Liver (tissue), 7 donors: ENCODE measurements at regions not wholly inside any gene's neighbourhood (a gene's known extent, or its start where the extent isn't known, plus 50 kb on each side); places are given as distances from the start of the nearest gene placed in this dataset.

Source experiments
- DNase-seq: peaks from one replicate; pipeline ENCODE4 v3.0.0-alpha.2; 2017; ENCODE audit warnings: low spot score
- H3K27ac ChIP-seq, 2 donors: one replicate each; pipeline ENCODE4 v1.7.0; 2013; ENCODE audit warnings: inconsistent platforms in 2 of 2, low read length in 2 of 2, control low read depth in 1 of 2, low read depth in 1 of 2, mild to moderate bottlenecking in 1 of 2
- H3K27me3 ChIP-seq, 4 donors: one replicate each; pipeline versions ENCODE4 v1.6.1 to v1.7.0; 2013; ENCODE audit warnings: low read length in 3 of 4, inconsistent platforms in 1 of 4, mild to moderate bottlenecking in 1 of 4, moderate library complexity in 1 of 4; ENCODE audit not compliant: control insufficient read depth in 4 of 4, insufficient read depth in 4 of 4
- H3K36me3 ChIP-seq, 4 donors: one replicate each; pipeline versions ENCODE4 v1.6.1 to v1.7.0; 2013; ENCODE audit warnings: low read length in 3 of 4, mild to moderate bottlenecking in 3 of 4, low read depth in 1 of 4, moderate library complexity in 1 of 4; ENCODE audit not compliant: control insufficient read depth in 4 of 4, insufficient read depth in 3 of 4
- H3K4me1 ChIP-seq, 4 donors: one replicate each; pipeline versions ENCODE4 v1.6.1 to v1.7.0; 2013; ENCODE audit warnings: low read length in 3 of 4, mild to moderate bottlenecking in 3 of 4, moderate library complexity in 1 of 4; ENCODE audit not compliant: control insufficient read depth in 4 of 4, insufficient read depth in 4 of 4
- H3K4me3 ChIP-seq, 3 donors: one replicate each; pipeline versions ENCODE4 v1.6.1 to v1.7.0; 2013; ENCODE audit warnings: low read length in 3 of 3, control low read depth in 1 of 3, low read depth in 1 of 3, mild to moderate bottlenecking in 1 of 3
- H3K9ac ChIP-seq, 2 donors: one replicate each; pipeline ENCODE4 v1.7.0; 2013; ENCODE audit warnings: low read length in 2 of 2, mild to moderate bottlenecking in 2 of 2, moderate library complexity in 2 of 2, control low read depth in 1 of 2, low read depth in 1 of 2
- H3K9me3 ChIP-seq, 4 donors: one replicate each; pipeline versions ENCODE4 v1.6.1 to v1.7.0; 2013; ENCODE audit warnings: low read length in 3 of 4; ENCODE audit not compliant: control insufficient read depth in 4 of 4
- EGR1 ChIP-seq, 2 donors: IDR thresholded peaks; 2 replicates each; pipeline ENCODE4 v1.6.1; 2016 to 2018; ENCODE audit warnings: antibody characterized with exemption in 2 of 2, low read depth in 2 of 2
- FOXA1 ChIP-seq: IDR thresholded peaks from 2 replicates; pipeline ENCODE4 v1.6.1; 2016; ENCODE audit warnings: antibody characterized with exemption
- FOXA2 ChIP-seq: IDR thresholded peaks from 2 replicates; pipeline ENCODE4 v1.6.1; 2016; ENCODE audit warnings: antibody characterized with exemption
- GABPA ChIP-seq, 2 donors: IDR thresholded peaks in 1 of 2; conservative IDR thresholded peaks in 1 of 2; 2 replicates each; pipeline ENCODE4 v1.6.1; 2016; ENCODE audit warnings: antibody characterized with exemption in 2 of 2, mild to moderate bottlenecking in 1 of 2, moderate library complexity in 1 of 2
- HNF4A ChIP-seq, 2 donors: conservative IDR thresholded peaks; 2 replicates each; pipeline ENCODE4 v1.6.1; 2016; ENCODE audit warnings: antibody characterized with exemption in 2 of 2, mild to moderate bottlenecking in 2 of 2
- JUND ChIP-seq, 2 donors: IDR thresholded peaks; 2 replicates each; pipeline ENCODE4 v1.6.1; 2016; ENCODE audit warnings: antibody characterized with exemption in 2 of 2
- NR2F2 ChIP-seq: IDR thresholded peaks from 2 replicates; pipeline ENCODE4 v1.6.1; 2016; ENCODE audit warnings: antibody characterized with exemption
- REST ChIP-seq: IDR thresholded peaks from 2 replicates; pipeline ENCODE4 v1.6.1; 2016; ENCODE audit warnings: antibody characterized with exemption, mild to moderate bottlenecking
- RXRA ChIP-seq, 2 donors: IDR thresholded peaks; 2 replicates each; pipeline ENCODE4 v1.6.1; 2017 to 2018; ENCODE audit warnings: antibody characterized with exemption in 2 of 2, mild to moderate bottlenecking in 1 of 2
- SP1 ChIP-seq: IDR thresholded peaks from 2 replicates; pipeline ENCODE4 v1.6.1; 2018; ENCODE audit warnings: antibody characterized with exemption, mild to moderate bottlenecking
- TAF1 ChIP-seq: conservative IDR thresholded peaks from 2 replicates; pipeline ENCODE4 v1.6.1; 2016; ENCODE audit warnings: antibody characterized with exemption, mild to moderate bottlenecking
- YY1 ChIP-seq: IDR thresholded peaks from 2 replicates; pipeline ENCODE4 v1.6.1; 2016; ENCODE audit warnings: antibody characterized with exemption, mild to moderate bottlenecking
- ZBTB33 ChIP-seq: IDR thresholded peaks from 2 replicates; pipeline ENCODE4 v1.6.1; 2016; ENCODE audit warnings: antibody characterized with exemption
- WGBS: extraction: QIAGEN DNeasy Blood & Tissue Kit; methylation state at CpG from one replicate; pipeline ENCODE4 v1.1.7; 2013; 5-methylcytosine and 5-hydroxymethylcytosine counted together
- TF ChIP-seq, protein P1 (sequence below): IDR thresholded peaks from 2 replicates; pipeline ENCODE4 v1.6.1; 2016; ENCODE audit warnings: antibody characterized with exemption
- TF ChIP-seq, protein P2 (sequence below): IDR thresholded peaks from 2 replicates; pipeline ENCODE4 v1.6.1; 2016; ENCODE audit warnings: antibody characterized with exemption
- donor health status: healthy.
- donor health status: healthy.
- donor health status: healthy.
- donor health status: healthy.

- Histone ChIP-seq H3K4me3 (no peak overlapping the region), H3K4me1 (no peaks in the 10 kb centered on the region), H3K9ac (no peak overlapping the region), H3K9me3 (no peaks in the 10 kb centered on the region), H3K27me3 (no peaks in the 10 kb centered on the region), H3K36me3 (no peaks in the 10 kb centered on the region), H3K27ac (no peak overlapping the region)
- TF ChIP-seq YY1 (no peak), EGR1 (IDR thresholded peaks at IDR 0.05; ENCODE audit: low read depth in 2 of 2) (no peak), GABPA (IDR thresholded peaks at IDR 0.05 in 1 of 2, conservative IDR thresholded peaks at IDR 0.05 in 1 of 2) (no peak), RXRA (IDR thresholded peaks at IDR 0.05) (no peak), HNF4A (conservative IDR thresholded peaks at IDR 0.05) (no peak), NR2F2 (no peak), FOXA1 (no peak), TAF1 (no peak), FOXA2 (no peak), ZBTB33 (no peak), REST (no peak), SP1 (no peak), JUND (IDR thresholded peaks at IDR 0.05) (no peak)
- TF ChIP-seq, protein P1, sequence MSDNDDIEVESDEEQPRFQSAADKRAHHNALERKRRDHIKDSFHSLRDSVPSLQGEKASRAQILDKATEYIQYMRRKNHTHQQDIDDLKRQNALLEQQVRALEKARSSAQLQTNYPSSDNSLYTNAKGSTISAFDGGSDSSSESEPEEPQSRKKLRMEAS: no peak
- TF ChIP-seq, protein P2, sequence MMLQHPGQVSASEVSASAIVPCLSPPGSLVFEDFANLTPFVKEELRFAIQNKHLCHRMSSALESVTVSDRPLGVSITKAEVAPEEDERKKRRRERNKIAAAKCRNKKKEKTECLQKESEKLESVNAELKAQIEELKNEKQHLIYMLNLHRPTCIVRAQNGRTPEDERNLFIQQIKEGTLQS: no peak
- DNase-seq: no peak
- 70% methylated on average over 1 of the region's 1 CpG for WGBS
Observed at GRCh38 chr15:95019907-95020306, 788.5 kb downstream of the MCTP2 start.

GRCh38 chr15:95021816-95022215, 790.5 kb downstream of the MCTP2 start:
- H3K4me1 ChIP-seq: no peaks in the 10 kb centered on the region
- WGBS: 92% methylated on average over 2 of the region's 2 CpGs
- H3K27me3 ChIP-seq: no peaks in the 10 kb centered on the region
- no peaks in the 10 kb centered on the region for H3K36me3 ChIP-seq
- DNase-seq: no peak
- TF ChIP-seq, protein P2: no peak
- no peak for TF ChIP-seq NR2F2
- TF ChIP-seq HNF4A (conservative IDR thresholded peaks at IDR 0.05): no peak
- TF ChIP-seq REST: no peak
- H3K9me3 ChIP-seq: no peaks in the 10 kb centered on the region
- no peak overlapping the region for H3K27ac ChIP-seq
- no peak overlapping the region for H3K4me3 ChIP-seq
- H3K9ac ChIP-seq: no peak overlapping the region
